HCT116 (cell line): ENCODE measurements at regions not wholly inside any gene's neighbourhood (a gene's known extent, or its start where the extent isn't known, plus 50 kb on each side); places are given as distances from the start of the nearest gene placed in this dataset.

Experiments
- ATAC-seq: fragments of 200-7000 bp; cut with Tn5 transposase; 2 replicates; pipeline ENCODE4 v1.9.1; 2020; ENCODE audit warnings: mild to moderate bottlenecking, moderate library complexity
- BruUV-seq: library from RNA; stranded (reverse); fragments of 400-500 nt; replicated peaks from 2 replicates; lab custom pipeline; 2021; lab: Mats Ljungman, UMichigan
- CTCF ChIA-PET: fragments of 300-600 bp; sonication (Branson Sonifier 250); formaldehyde crosslinking; loops from one replicate; lab custom pipeline; 2021; ENCODE audit warnings: antibody characterized with exemption; lab: Charles Lee
- POLR2A ChIA-PET: fragments of 300-600, 350-600 bp; sonication (Branson Sonifier 250); formaldehyde crosslinking; loops from one replicate; lab custom pipeline; 2021; ENCODE audit warnings: antibody characterized with exemption; lab: Charles Lee
- RAD21 ChIA-PET, 2 experiments: fragments of 300-600 bp; sonication (Branson Sonifier 250); formaldehyde crosslinking; loops; one replicate each; lab custom pipeline; 2023; ENCODE audit warnings: low total read pairs in 2 of 2; ENCODE audit not compliant: uncharacterized antibody in 2 of 2, unreplicated experiment in 2 of 2, low non-redundant PET in 1 of 2; lab: Charles Lee
- DNase-seq: peaks from one replicate; pipeline ENCODE4 v3.0.0-alpha.2; 2010; ENCODE audit warnings: low read depth, low spot score
- H2AFZ ChIP-seq: fragments of 200-600 bp; shearing (Covaris generic), sonication (generic); 2 replicates; pipeline ENCODE4 v1.6.1; 2017; ENCODE audit warnings: low read depth, mixed run types, mixed read lengths, antibody characterized with exemption, low read length; ENCODE audit not compliant: poor library complexity, severe bottlenecking
- H3K27ac ChIP-seq: 2 replicates; pipeline ENCODE4 v1.5.1; 2012; ENCODE audit warnings: low read depth, low read length
- H3K27me3 ChIP-seq: fragments of 200-600 bp; sonication (generic); 2 replicates; pipeline ENCODE4 v1.6.1; 2016; ENCODE audit warnings: mixed run types, low read length, mixed read lengths; ENCODE audit not compliant: insufficient read depth
- H3K36me3 ChIP-seq, 2 experiments: fragments of 200-500 bp in 1 of 2; fragments of 200-600 bp in 1 of 2; sonication (Bioruptor generic) in 1 of 2; sonication (generic) in 1 of 2; 2 replicates each; pipeline versions ENCODE4 v1.5.1 to v1.6.1; 2014 to 2016; ENCODE audit warnings: low read length in 2 of 2, inconsistent platforms in 1 of 2, mixed read lengths in 1 of 2, mixed run types in 1 of 2; ENCODE audit not compliant: insufficient read depth in 2 of 2, control insufficient read depth in 1 of 2
- H3K4me1 ChIP-seq, 2 experiments: fragments of 200-600 bp in 1 of 2; sonication (generic) in 1 of 2; 2 replicates each; pipeline versions ENCODE4 v1.5.1 to v1.6.1; 2012 to 2017; ENCODE audit warnings: low read length in 2 of 2, inconsistent platforms in 1 of 2, mild to moderate bottlenecking in 1 of 2, mixed read lengths in 1 of 2, mixed run types in 1 of 2, moderate library complexity in 1 of 2; ENCODE audit not compliant: insufficient read depth in 2 of 2, control insufficient read depth in 1 of 2
- H3K4me2 ChIP-seq: fragments of 200-600 bp; sonication (generic); 2 replicates; pipeline ENCODE4 v1.6.1; 2017; ENCODE audit warnings: mixed run types, low read length, mixed read lengths
- H3K4me3 ChIP-seq, 2 experiments: fragments of 200-600 bp in 1 of 2; sonication (generic) in 1 of 2; replicated peaks in 1 of 2; 2 replicates each; pipeline ENCODE4 v1.5.1; 2011 to 2016; ENCODE audit warnings: low read length in 2 of 2, control low read depth in 1 of 2, low read depth in 1 of 2, mild to moderate bottlenecking in 1 of 2, mixed read lengths in 1 of 2, mixed run types in 1 of 2
- H3K79me2 ChIP-seq: fragments of 200-600 bp; sonication (generic); 2 replicates; pipeline ENCODE4 v1.6.1; 2017; ENCODE audit warnings: mild to moderate bottlenecking, mixed run types, low read length, moderate library complexity, mixed read lengths; ENCODE audit not compliant: insufficient read depth
- H3K9ac ChIP-seq: fragments of 200-600 bp; sonication (generic); 2 replicates; pipeline ENCODE4 v1.6.1; 2016; ENCODE audit warnings: low read length, mixed read lengths
- H3K9me2 ChIP-seq: fragments of 200-600 bp; sonication (generic), shearing (Covaris generic); 2 replicates; pipeline ENCODE4 v1.6.1; 2017; ENCODE audit warnings: mixed run types, mild to moderate bottlenecking, moderate library complexity; ENCODE audit not compliant: insufficient read depth
- H3K9me3 ChIP-seq, 2 experiments: fragments of 200-500 bp in 1 of 2; fragments of 200-600 bp in 1 of 2; sonication (Bioruptor generic) in 1 of 2; sonication (generic) in 1 of 2; 2 replicates each; pipeline ENCODE4 v1.6.1; 2014 to 2017; ENCODE audit warnings: low read length in 2 of 2, mixed read lengths in 2 of 2, inconsistent platforms in 1 of 2, low read depth in 1 of 2, mild to moderate bottlenecking in 1 of 2, mixed run types in 1 of 2, moderate library complexity in 1 of 2; ENCODE audit not compliant: control insufficient read depth in 1 of 2, insufficient read depth in 1 of 2
- H4K20me1 ChIP-seq: fragments of 200-600 bp; sonication (generic), shearing (Covaris generic); 2 replicates; pipeline ENCODE4 v1.6.1; 2017; ENCODE audit warnings: mixed run types, mild to moderate bottlenecking, moderate library complexity; ENCODE audit not compliant: insufficient read depth
- CBX3 ChIP-seq: IDR thresholded peaks from 2 replicates; pipeline ENCODE4 v1.6.1; 2012; ENCODE audit warnings: low read depth
- EGR1 ChIP-seq: IDR thresholded peaks from 2 replicates; pipeline ENCODE4 v1.6.1; 2012; ENCODE audit warnings: low read depth
- ELF1 ChIP-seq: IDR thresholded peaks from 2 replicates; pipeline ENCODE4 v1.6.1; 2012; ENCODE audit warnings: low read depth, borderline replicate concordance
- FOSL1 ChIP-seq: IDR thresholded peaks from 2 replicates; pipeline ENCODE4 v1.6.1; 2012; ENCODE audit warnings: low read depth
- POLR2AphosphoS5 ChIP-seq: IDR thresholded peaks from 2 replicates; pipeline ENCODE4 v1.6.1; 2011; ENCODE audit warnings: mild to moderate bottlenecking, low read depth, low read length, moderate library complexity
- REST ChIP-seq: IDR thresholded peaks from 2 replicates; pipeline ENCODE4 v1.6.1; 2012; ENCODE audit warnings: low read depth
- SIN3A ChIP-seq: IDR thresholded peaks from 2 replicates; pipeline ENCODE4 v1.6.1; 2012; ENCODE audit warnings: low read depth
- SP1 ChIP-seq: IDR thresholded peaks from 2 replicates; pipeline ENCODE4 v1.6.1; 2012; ENCODE audit warnings: low read depth
- TCF7L2 ChIP-seq: IDR thresholded peaks from 2 replicates; pipeline ENCODE4 v1.7.0; 2011; ENCODE audit warnings: borderline replicate concordance, inconsistent platforms; ENCODE audit not compliant: insufficient read depth, insufficient read length; ENCODE audit errors: extremely low read depth
- ZFX ChIP-seq: fragments of 450-650 bp; IDR thresholded peaks from 2 replicates; pipeline ENCODE4 v1.6.1; 2017
- intact Hi-C: fragments of 100-400 bp; cut with micrococcal nuclease; formaldehyde crosslinking; loops from 2 replicates; pipeline ENCODE4 v1.10.0; 2022

GRCh38 chr10:20399772-20400171, 497.3 kb downstream of the NEBL start:
- no peak overlapping the region for H3K9ac ChIP-seq
- peaks cover 0 to 11% of the 10 kb centered on the region in 2 experiments; a peak in 1 of 4 replicates for H3K9me3 ChIP-seq
- H3K4me1 ChIP-seq: no peaks in the 10 kb centered on the region
- no TSS peak for BruUV-seq
- H3K4me2 ChIP-seq: no peak overlapping the region
- intact Hi-C loops: no loop called here
- no peaks in the 10 kb centered on the region for H4K20me1 ChIP-seq
- ChIA-PET RAD21 (no interaction called here), CTCF (no interaction called here)
- ATAC-seq: no peak
- no peaks in the 10 kb centered on the region for H3K36me3 ChIP-seq
- no peak overlapping the region for H2AFZ ChIP-seq
- H3K4me3 ChIP-seq: no peak overlapping the region
- no peaks in the 10 kb centered on the region for H3K9me2 ChIP-seq
- no peaks in the 10 kb centered on the region for H3K27me3 ChIP-seq
- H3K27ac ChIP-seq: no peak overlapping the region
- no peaks in the 10 kb centered on the region for H3K79me2 ChIP-seq
- no peak for TF ChIP-seq ZFX
- TF ChIP-seq CBX3: no peak
- no peak for TF ChIP-seq REST
- no peak for TF ChIP-seq FOSL1
- TF ChIP-seq POLR2AphosphoS5: no peak
- TF ChIP-seq ELF1: no peak
- TF ChIP-seq TCF7L2: no peak
- TF ChIP-seq SP1: no peak
- TF ChIP-seq SIN3A: no peak
- TF ChIP-seq EGR1: no peak
- TF ChIP-seq, all 23 proteins: peak for 0
- POLR2A ChIA-PET: no interaction called here
- no peak for DNase-seq
